ENCODE measurements at regions not wholly inside any gene's neighbourhood (a gene's known extent, or its start where the extent isn't known, plus 50 kb on each side); places are given as distances from the start of the nearest gene placed in this dataset.

- no peak for TF ChIP-seq CTCF (IDR thresholded peaks at IDR 0.05; ENCODE audit: insufficient read depth, low read length)
- DNase-seq (ENCODE audit: low read depth), result no peak
- H3K4me3 ChIP-seq (ENCODE audit: low read depth, low read length), result no peak overlapping the region
These were observed 969.9 kb downstream of the KCNMA1 start for GRCh38 chr10:76667408-76668370.

GRCh38 chr10:76666891-76667290 lies 970.7 kb downstream of the KCNMA1 start:
- no peak for TF ChIP-seq CTCF (IDR thresholded peaks at IDR 0.05; ENCODE audit: insufficient read depth, low read length)
- DNase-seq (ENCODE audit: low read depth), result no peak

GRCh38 chr10:76665029-76665428 lies 972.6 kb downstream of the KCNMA1 start:
- no peak overlapping the region for H3K4me3 ChIP-seq (ENCODE audit: low read depth, low read length)
- no peak for DNase-seq (ENCODE audit: low read depth)
- TF ChIP-seq CTCF (IDR thresholded peaks at IDR 0.05; ENCODE audit: insufficient read depth, low read length), result no peak

More at GRCh38 chr10:76666891-76667290, 970.7 kb downstream of the KCNMA1 start:
- H3K4me3 ChIP-seq (ENCODE audit: low read depth, low read length), result no peak overlapping the region

- H3K4me3 ChIP-seq (ENCODE audit: low read depth, low read length), result no peak overlapping the region
- no peak for DNase-seq (ENCODE audit: low read depth)
- TF ChIP-seq CTCF (IDR thresholded peaks at IDR 0.05; ENCODE audit: insufficient read depth, low read length), result no peak
These were observed 980.1 kb downstream of the KCNMA1 start for GRCh38 chr10:76657337-76658012.

GRCh38 chr10:76651154-76651553 lies 986.5 kb downstream of the KCNMA1 start:
- TF ChIP-seq CTCF (IDR thresholded peaks at IDR 0.05; ENCODE audit: insufficient read depth, low read length), result no peak
- H3K4me3 ChIP-seq (ENCODE audit: low read depth, low read length), result no peak overlapping the region
- no peak for DNase-seq (ENCODE audit: low read depth)

- H3K4me3 ChIP-seq (ENCODE audit: low read depth, low read length), result no peak overlapping the region
- TF ChIP-seq CTCF (IDR thresholded peaks at IDR 0.05; ENCODE audit: insufficient read depth, low read length), result no peak
- DNase-seq (ENCODE audit: low read depth), result peak; percentile 89
These were observed 987.9 kb downstream of the KCNMA1 start for GRCh38 chr10:76649723-76650127.

Measured in fibroblast of the aortic adventitia (primary cell).